Renal cortical epithelial cell (primary cell): ENCODE measurements at regions not wholly inside any gene's neighbourhood (a gene's known extent, or its start where the extent isn't known, plus 50 kb on each side); places are given as distances from the start of the nearest gene placed in this dataset.
A peak's percentile ranks its signal among the peaks of the same experiment; 100 is the strongest.

ENCODE experiments used
- DNase-seq: peaks from one replicate; pipeline ENCODE4 v3.0.0-alpha.2; 2011; ENCODE audit warnings: low read depth

DNA sequence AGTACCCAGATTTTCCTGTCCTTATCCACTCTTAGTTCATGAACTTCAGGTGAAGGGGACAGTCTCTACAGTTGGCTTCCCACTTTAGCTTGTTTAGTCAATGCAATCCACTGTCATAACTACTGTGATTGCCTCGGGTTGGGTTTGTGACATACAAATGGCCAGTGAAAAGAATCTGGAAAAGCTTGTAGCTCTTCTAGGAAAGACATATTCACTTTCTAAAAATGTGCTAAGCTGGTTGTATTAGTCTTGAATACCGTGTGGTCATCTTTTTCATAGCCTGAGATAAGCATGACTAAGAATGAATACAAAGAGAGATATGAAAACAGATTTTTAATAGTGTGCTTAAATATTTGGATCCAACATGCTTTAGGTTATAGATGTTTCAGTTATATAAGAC lies 1443.5 kb upstream of the IGFBP7 start:
- DNase-seq = no peak

GRCh38 chr4:58553031-58553430 lies 1442.8 kb upstream of the IGFBP7 start:
- DNase-seq = no peak

GRCh38 chr4:58551676-58552075 lies 1441.5 kb upstream of the IGFBP7 start:
- DNase-seq = no peak

GRCh38 chr4:58543465-58543864 lies 1433.3 kb upstream of the IGFBP7 start:
- no peak for DNase-seq

DNA sequence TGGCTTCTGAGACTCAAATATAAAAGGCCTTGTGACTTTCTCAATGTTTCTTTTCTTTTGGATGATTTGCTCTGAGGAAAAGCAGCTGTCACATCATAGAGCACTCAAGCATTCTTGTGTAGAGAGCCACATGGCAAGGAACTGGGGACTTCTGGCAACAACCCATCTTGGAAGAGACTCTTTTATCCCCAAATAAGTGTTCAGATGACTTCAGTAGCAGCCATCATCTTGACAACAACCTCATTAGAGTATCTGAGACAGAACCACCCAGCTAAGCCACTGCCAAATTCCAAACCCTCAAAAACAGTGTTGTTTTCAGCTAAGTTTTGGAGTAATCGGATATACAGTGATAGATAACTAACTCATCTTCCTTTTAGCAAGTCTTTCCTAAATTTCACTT lies 1431.7 kb upstream of the IGFBP7 start:
- DNase-seq = no peak

DNA sequence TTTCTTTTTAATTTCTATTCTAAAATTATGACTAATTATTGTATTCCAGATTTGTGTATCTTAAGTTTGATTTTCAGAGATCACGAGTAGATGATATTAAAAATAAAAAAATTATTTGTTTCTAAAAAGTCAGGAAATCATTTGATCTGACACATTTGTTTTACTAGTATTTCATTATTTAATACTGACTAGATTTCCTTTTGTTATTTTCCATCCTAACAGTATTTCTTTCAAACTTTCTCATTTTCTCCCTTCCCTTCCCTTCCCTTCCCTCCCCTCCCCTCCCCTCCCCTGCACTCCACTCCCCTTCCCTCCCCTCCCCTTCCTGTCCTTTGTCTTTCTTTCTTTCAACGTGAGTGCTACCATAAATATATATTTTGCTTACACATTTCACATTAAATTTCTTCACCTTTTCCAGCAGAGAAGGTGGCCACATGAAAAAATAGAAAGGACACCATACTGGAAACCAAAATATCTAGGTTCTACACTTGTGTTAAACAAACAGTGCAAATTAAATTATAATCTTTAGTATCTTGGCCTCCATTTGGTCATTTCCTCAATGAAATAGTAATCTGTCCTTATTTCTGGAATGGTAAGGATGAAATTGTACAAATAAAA lies 1412.7 kb upstream of the IGFBP7 start:
- no peak for DNase-seq

GRCh38 chr4:58515226-58515625 lies 1405.0 kb upstream of the IGFBP7 start:
- DNase-seq = no peak

- DNase-seq = no peak
These were observed 1404.1 kb upstream of the IGFBP7 start for GRCh38 chr4:58514299-58514698.

- DNase-seq = no peak
These were observed 1400.5 kb upstream of the IGFBP7 start for GRCh38 chr4:58510652-58511051.

- no peak for DNase-seq
These were observed 1396.9 kb upstream of the IGFBP7 start for GRCh38 chr4:58507079-58507478.

DNA sequence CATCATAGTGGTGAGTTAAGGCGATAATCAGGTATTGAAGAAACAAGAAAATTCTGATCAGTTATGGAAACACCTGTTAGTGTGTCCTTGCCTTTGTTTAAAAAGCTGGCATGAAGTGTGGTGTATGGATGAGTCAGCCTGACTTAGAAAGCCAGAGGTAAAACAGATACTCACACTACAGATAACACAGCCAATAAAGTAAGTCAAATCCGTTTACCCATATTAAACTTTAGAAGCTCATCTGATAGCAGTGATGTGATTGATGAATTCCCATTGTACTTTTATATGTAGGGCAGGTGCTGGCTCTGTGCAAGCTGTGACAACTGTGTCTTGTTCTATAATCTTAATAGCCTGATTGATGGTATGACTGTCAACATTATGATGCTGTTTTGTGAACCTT lies 1392.7 kb upstream of the IGFBP7 start:
- no peak for DNase-seq

DNA sequence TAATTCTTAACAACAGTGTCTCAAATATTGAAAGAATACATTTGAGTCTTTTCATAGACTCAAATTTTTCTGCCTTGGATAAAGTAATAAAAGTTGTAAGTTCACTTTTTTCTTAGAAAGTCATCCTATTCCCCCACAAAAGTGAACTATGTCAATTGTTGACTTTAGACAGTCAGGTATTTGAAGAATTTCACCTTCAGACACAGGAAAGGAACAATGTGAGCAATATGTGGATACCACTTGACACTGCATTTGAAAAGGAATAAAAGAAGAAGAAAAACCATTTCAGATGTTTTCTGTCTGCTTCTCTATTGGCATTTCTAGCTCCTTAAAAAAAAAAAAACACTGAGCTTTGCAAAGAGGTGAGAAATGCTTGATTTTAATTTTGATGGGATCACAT lies 1389.0 kb upstream of the IGFBP7 start:
- peak; percentile 27 for DNase-seq

DNA sequence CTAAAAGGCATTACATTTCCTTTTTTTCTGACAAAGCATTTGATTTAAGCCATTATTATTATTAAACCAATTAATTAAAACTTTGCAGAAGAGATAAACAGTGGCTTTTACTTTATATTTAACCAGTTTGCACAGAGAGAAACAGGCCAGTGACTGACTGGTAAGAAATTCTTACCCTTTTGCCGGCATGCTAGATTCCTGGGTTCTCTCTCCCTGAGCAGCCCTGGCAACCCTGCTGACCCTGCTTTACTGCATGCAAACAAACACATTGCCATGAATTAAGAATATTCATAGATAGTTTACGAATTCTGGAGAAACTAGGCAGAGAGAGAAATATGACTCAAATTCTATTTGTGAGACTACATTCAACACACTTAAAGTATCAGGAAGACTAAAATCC lies 1381.4 kb upstream of the IGFBP7 start:
- no peak for DNase-seq

DNA sequence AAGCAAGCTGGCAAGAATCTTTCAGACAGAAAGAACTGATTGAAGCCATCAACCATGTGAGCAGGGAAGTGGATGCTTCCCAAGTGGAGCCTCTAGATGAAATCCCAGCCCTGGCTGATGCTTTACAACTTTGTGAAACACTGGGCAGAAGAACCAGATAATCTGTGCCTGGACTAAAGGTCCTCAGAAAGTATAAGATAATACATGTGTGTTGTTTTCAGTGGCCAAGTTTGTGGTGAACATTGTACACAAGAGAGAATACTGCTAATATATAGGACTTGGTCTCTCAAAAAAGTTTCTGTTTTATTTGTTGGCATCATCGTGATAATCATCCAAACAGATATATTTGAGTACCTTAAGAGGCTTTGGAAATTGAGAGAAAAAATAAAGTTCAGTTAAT lies 1367.8 kb upstream of the IGFBP7 start:
- DNase-seq = no peak

GRCh38 chr4:58477513-58477912 lies 1367.3 kb upstream of the IGFBP7 start:
- DNase-seq = no peak

DNA sequence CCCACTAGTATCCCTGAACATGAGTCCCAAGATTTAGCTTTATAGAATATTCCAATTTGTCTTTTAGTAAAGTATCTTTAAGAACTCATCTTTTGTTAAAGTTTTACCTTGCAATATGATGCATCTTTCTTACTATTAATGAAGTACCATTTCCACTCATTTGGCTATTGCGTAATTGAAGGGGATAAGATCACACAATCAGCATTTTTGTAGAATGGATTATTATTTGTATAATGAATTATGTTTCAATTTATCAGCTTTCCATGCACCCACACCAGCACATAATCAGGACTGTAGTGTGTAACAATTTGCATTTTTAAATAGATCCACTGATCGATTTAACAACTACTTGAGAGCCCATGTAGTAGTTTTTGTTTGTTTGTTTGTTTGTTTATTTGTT lies 1364.9 kb upstream of the IGFBP7 start:
- no peak for DNase-seq

GRCh38 chr4:58465031-58465430 lies 1354.8 kb upstream of the IGFBP7 start:
- DNase-seq = no peak

DNA sequence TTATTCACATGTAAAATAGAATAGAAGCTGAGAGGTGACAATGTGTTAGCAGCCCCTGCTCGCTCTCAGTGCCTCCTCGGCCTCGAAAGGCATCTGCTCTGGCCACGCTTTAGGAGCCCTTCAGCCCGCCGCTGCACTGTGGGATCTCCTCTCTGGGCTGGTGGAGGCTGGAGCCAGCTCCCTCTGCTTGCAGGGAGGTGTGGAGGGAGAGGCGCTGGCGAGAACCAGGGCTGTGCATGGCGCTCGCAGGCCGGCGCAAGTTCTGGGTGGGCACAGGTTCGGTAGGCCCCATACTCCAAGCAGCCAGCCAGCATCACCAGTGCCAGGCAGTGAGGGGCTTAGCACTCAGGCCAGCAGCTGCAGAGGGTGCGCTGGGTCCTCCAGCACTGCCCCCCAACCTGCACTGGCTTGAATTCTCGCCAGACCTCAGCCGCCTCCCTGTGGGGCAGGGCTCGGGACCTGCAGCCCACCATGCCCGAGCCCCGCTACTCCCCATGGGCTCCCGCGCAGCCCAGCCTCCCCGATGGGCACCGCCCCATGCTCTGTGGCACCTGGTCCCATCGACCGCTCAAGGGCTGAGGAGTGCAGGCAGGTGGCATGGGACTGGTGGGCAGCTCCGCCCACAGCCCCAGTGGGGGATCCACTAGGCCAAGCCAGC lies 1346.7 kb upstream of the IGFBP7 start:
- no peak for DNase-seq

GRCh38 chr4:58453956-58454355 lies 1343.8 kb upstream of the IGFBP7 start:
- no peak for DNase-seq

DNA sequence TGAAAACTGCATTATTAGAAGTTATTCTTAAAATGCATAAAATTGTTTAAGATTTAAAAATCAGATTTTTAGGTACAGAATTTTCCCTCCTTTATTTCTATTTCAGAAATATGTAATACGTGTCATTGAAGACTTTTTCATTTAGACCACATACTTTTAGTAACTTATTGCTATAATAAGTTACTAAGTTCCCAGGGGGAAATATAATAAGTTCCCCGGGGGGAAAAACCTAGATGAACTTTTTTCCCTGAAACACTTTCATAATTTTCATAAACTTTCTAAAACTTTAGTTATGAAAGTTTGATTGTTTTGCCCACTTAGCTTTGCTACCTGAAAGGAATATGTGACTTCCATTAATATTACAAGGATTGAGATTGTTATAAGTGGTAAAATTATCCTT lies 1341.5 kb upstream of the IGFBP7 start:
- no peak for DNase-seq

DNA sequence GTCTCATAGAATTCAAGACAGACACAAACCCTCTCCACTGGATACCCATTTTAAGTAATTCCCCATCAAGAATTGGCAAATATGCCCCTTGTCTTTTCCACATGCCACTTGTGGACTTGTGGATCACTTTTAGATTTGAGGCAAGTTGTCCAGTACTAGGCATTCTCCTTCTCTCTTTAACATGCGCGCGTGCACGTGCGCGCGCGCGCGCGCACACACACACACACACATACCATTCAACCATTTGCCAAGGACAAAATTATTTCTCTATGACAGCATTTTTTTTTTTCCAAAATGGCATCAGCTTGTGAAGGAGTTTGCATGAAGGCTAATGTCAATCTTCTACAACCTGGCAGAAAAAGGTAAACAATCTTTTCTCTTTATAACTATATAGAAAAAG lies 1325.7 kb upstream of the IGFBP7 start:
- DNase-seq = no peak

DNA sequence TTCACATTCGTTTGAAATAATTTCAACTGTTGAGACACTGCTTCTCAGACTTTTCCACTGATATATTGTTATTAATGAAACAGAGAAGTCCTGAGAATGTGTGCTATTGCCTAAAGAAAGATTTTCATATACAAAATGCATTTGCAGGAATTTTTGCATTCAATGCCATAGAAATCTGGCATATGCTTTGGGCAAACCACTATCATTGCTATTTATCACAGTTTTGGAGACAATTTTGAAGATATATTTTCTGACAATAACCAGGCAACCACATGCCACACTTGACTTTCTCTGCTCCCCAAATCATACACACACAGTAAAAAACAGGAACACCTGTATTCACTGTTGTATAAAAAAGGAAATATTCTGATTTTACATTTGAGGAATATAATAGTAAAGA lies 1303.7 kb upstream of the IGFBP7 start:
- DNase-seq = no peak

- no peak for DNase-seq
These were observed 1301.7 kb upstream of the IGFBP7 start for GRCh38 chr4:58411904-58412303.

DNA sequence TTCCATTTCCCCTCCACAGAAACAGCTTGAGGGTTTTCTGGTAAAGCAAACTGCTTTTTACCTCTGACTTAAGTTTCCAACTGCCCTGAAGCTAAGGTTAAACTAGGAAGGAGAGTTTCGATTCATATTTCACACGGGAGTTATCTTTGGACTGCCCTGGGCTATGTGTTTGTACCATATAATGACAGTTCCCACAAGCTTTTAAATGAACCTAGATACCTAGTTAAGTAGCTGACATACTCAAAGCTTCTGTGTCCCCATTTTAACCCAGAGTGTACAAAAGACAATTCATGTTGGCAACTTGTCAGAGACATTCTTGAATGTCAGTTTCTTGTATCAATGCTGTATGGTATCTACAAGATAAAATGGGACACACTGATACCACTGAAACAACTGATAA lies 1296.6 kb upstream of the IGFBP7 start:
- DNase-seq = no peak
